K562 (cell line): ENCODE measurements at regions not wholly inside any gene's neighbourhood (a gene's known extent, or its start where the extent isn't known, plus 50 kb on each side); places are given as distances from the start of the nearest gene placed in this dataset.

ENCODE experiments used
- DDX20 ChIP-seq: fragments of 450-650 bp; IDR thresholded peaks from 2 replicates; pipeline ENCODE4 v1.6.1; 2016; ENCODE audit warnings: missing genetic modification characterization, low read depth, mild to moderate bottlenecking, missing compliant biosample characterization, moderate library complexity
- GTF3C2 ChIP-seq: IDR thresholded peaks from 3 replicates; pipeline ENCODE4 v1.6.1; 2011; ENCODE audit warnings: borderline replicate concordance, mild to moderate bottlenecking, moderate library complexity; ENCODE audit not compliant: insufficient read length; ENCODE audit errors: extremely low read depth
- HDAC2 ChIP-seq: fragments of 450-650 bp; IDR thresholded peaks from 2 replicates; pipeline ENCODE4 v1.6.1; 2016; ENCODE audit warnings: mild to moderate bottlenecking
- HLTF ChIP-seq: fragments of 450-650 bp; IDR thresholded peaks from 2 replicates; pipeline ENCODE4 v1.6.1; 2016
- HNRNPH1 ChIP-seq: fragments of 200-400 bp; formaldehyde crosslinking; optimal IDR thresholded peaks from 2 replicates; pipeline ENCODE3; 2017; ENCODE audit warnings: low read depth, mild to moderate bottlenecking, low read length, moderate library complexity
- STAT5B ChIP-seq: fragments of 250-450 bp; sonication (Bioruptor Pico); IDR thresholded peaks from 2 replicates; pipeline ENCODE4 v1.8.0; 2021; ENCODE audit warnings: mild to moderate bottlenecking, inconsistent platforms
- TAF15 ChIP-seq: fragments of 200-400 bp; formaldehyde crosslinking; IDR thresholded peaks from 2 replicates; pipeline ENCODE4 v1.6.1; 2017; ENCODE audit warnings: mild to moderate bottlenecking, low read depth, low read length, moderate library complexity
- TOE1 ChIP-seq, 2 experiments: fragments of 450-650 bp in 1 of 2; sonication (generic) in 1 of 2; formaldehyde crosslinking in 1 of 2; IDR thresholded peaks; 2 replicates each; pipeline versions ENCODE4 v1.7.1 to v1.8.0; 2016 to 2022; ENCODE audit warnings: borderline replicate concordance in 2 of 2, mild to moderate bottlenecking in 2 of 2, antibody characterized with exemption in 1 of 2, inconsistent platforms in 1 of 2, low read depth in 1 of 2, missing genetic modification reagents in 1 of 2, moderate library complexity in 1 of 2
- U2AF2 ChIP-seq: fragments of 200-400 bp; formaldehyde crosslinking; optimal IDR thresholded peaks from 2 replicates; pipeline ENCODE3; 2017; ENCODE audit warnings: low read depth, mild to moderate bottlenecking, low read length
- XRCC3 ChIP-seq: fragments of 450-650 bp; IDR thresholded peaks from 2 replicates; pipeline ENCODE4 v1.6.1; 2017; ENCODE audit warnings: mild to moderate bottlenecking, moderate library complexity
- ZC3H11A ChIP-seq: IDR thresholded peaks from 2 replicates; pipeline ENCODE4 v1.6.1; 2012; ENCODE audit warnings: low read depth, low read length, improper control_type of control experiment
- ZNF143 ChIP-seq: sonication (generic); formaldehyde crosslinking; IDR thresholded peaks from 2 replicates; pipeline ENCODE4 v1.9.0; 2022; ENCODE audit warnings: mild to moderate bottlenecking, missing genetic modification reagents
- ZNF212 ChIP-seq: fragments of 450-650 bp; formaldehyde crosslinking; IDR thresholded peaks from 2 replicates; pipeline ENCODE4 v1.4.0; 2020; ENCODE audit warnings: mild to moderate bottlenecking
- ZNF398 ChIP-seq: fragments of 250-450 bp; sonication (Bioruptor Pico); IDR thresholded peaks from 2 replicates; pipeline ENCODE4 v1.8.0; 2021; ENCODE audit warnings: moderate library complexity, mild to moderate bottlenecking, inconsistent platforms
- ZNF717 ChIP-seq: fragments of 250-450 bp; sonication (Bioruptor Pico); IDR thresholded peaks from 2 replicates; pipeline ENCODE4 v1.5.0; 2021
- TF ChIP-seq, protein P1 (sequence below), 2 experiments: fragments of 450-650 bp in 1 of 2; IDR thresholded peaks; 2 replicates each; pipeline ENCODE4 v1.6.1; 2011 to 2017; ENCODE audit warnings: low read depth in 2 of 2, antibody characterized with exemption in 1 of 2, borderline replicate concordance in 1 of 2, low read length in 1 of 2, mild to moderate bottlenecking in 1 of 2, mixed read lengths in 1 of 2; ENCODE audit not compliant: control insufficient read depth in 1 of 2
- TF ChIP-seq, protein P2 (sequence below): fragments of 450-650 bp; formaldehyde crosslinking; IDR thresholded peaks from 2 replicates; pipeline ENCODE4 v1.4.0; 2022; ENCODE audit warnings: mild to moderate bottlenecking, moderate library complexity
- TF ChIP-seq, protein P3 (sequence below): fragments of 250-450 bp; sonication (Bioruptor Pico); IDR thresholded peaks from 2 replicates; pipeline ENCODE4 v1.5.0; 2021

DNA sequence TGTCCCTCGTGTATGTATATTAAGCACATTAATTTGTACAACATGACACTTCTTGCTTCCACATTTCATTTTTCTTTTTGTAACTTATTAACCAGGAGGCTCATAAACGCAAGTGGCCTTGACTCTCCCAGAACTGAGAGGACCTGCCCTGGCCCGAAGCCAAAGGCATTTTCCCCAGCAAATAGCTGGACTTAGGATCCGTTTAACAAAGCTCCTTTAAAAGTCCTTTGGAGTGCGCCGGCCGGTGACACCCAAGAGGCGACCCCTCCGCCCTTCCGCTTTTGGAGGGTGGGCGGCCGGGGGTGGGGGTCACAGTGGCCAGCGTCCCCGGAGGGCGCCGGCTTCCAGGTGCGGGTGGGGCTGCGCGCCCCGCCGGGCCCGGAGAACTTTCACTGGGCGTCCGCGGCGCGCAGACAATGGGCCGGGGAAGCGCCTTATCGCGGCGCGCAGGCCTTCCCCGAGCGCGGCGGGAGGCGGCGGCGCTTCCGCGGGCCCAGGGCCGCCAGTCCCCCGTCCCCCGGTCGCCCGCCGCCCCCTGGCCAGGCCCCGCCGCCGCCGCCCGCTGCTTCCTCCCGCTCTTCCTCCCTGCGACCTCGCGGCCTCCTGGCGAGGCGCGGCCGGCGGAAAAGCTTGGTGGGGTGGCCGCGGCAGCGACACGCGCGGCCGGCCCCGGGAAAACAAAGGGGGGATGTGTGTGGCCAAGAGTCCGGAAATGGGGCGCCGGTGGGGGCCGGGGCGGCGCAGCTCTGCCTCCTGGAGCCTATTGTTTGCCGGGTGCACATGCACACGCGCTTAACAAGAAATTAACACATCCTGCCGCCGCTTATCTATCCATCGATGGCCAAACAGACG lies 613.4 kb downstream of the MCTP2 start (continued):
- TF ChIP-seq TAF15 (no peak), GTF3C2 (no peak), XRCC3 (no peak), DDX20 (tag) (no peak), ZC3H11A (no peak), ZNF398 (no peak), TOE1 (IDR thresholded peaks at IDR 0.05; ENCODE audit: borderline replicate concordance) (no peak), TOE1 (CRISPR knock-in tag; IDR thresholded peaks at IDR 0.05; ENCODE audit: borderline replicate concordance, low read depth) (no peak), STAT5B (CRISPR knock-in tag) (no peak), HLTF (no peak), ZNF212 (no peak), U2AF2 (no peak), ZNF717 (CRISPR knock-in tag) (no peak), HNRNPH1 (no peak), ZNF143 (CRISPR knock-in tag) (no peak), HDAC2 (peak; percentile 23)
- TF ChIP-seq, protein P1, sequence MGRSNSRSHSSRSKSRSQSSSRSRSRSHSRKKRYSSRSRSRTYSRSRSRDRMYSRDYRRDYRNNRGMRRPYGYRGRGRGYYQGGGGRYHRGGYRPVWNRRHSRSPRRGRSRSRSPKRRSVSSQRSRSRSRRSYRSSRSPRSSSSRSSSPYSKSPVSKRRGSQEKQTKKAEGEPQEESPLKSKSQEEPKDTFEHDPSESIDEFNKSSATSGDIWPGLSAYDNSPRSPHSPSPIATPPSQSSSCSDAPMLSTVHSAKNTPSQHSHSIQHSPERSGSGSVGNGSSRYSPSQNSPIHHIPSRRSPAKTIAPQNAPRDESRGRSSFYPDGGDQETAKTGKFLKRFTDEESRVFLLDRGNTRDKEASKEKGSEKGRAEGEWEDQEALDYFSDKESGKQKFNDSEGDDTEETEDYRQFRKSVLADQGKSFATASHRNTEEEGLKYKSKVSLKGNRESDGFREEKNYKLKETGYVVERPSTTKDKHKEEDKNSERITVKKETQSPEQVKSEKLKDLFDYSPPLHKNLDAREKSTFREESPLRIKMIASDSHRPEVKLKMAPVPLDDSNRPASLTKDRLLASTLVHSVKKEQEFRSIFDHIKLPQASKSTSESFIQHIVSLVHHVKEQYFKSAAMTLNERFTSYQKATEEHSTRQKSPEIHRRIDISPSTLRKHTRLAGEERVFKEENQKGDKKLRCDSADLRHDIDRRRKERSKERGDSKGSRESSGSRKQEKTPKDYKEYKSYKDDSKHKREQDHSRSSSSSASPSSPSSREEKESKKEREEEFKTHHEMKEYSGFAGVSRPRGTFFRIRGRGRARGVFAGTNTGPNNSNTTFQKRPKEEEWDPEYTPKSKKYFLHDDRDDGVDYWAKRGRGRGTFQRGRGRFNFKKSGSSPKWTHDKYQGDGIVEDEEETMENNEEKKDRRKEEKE (IDR thresholded peaks at IDR 0.05; ENCODE audit: borderline replicate concordance in 1 of 2, control insufficient read depth in 1 of 2, low read depth in 2 of 2, low read length in 1 of 2) = no peak; a peak in 1 of 4 replicates
- TF ChIP-seq, protein P2, sequence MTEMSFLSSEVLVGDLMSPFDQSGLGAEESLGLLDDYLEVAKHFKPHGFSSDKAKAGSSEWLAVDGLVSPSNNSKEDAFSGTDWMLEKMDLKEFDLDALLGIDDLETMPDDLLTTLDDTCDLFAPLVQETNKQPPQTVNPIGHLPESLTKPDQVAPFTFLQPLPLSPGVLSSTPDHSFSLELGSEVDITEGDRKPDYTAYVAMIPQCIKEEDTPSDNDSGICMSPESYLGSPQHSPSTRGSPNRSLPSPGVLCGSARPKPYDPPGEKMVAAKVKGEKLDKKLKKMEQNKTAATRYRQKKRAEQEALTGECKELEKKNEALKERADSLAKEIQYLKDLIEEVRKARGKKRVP (CRISPR knock-in tag) = no peak
- TF ChIP-seq, protein P3, sequence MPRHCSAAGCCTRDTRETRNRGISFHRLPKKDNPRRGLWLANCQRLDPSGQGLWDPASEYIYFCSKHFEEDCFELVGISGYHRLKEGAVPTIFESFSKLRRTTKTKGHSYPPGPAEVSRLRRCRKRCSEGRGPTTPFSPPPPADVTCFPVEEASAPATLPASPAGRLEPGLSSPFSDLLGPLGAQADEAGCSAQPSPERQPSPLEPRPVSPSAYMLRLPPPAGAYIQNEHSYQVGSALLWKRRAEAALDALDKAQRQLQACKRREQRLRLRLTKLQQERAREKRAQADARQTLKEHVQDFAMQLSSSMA (CRISPR knock-in tag) = no peak
